ENCODE measurements at regions not wholly inside any gene's neighbourhood (a gene's known extent, or its start where the extent isn't known, plus 50 kb on each side); places are given as distances from the start of the nearest gene placed in this dataset.

- no peak for DNase-seq
- intact Hi-C loops (cut with DNase I; ENCODE audit: low total_unique reads) = loop anchor here (5.0 kb wide), 1 partner anchor 117 kb away; no protein-coding TSS in a partner anchor
- TF ChIP-seq EP300 (IDR thresholded peaks at IDR 0.05) (no peak), POLR2AphosphoS5 (IDR thresholded peaks at IDR 0.05) (no peak), POLR2A (IDR thresholded peaks at IDR 0.05) (no peak), CTCF (IDR thresholded peaks at IDR 0.05) (no peak)
- Histone ChIP-seq H3K4me1 (peaks cover 0 to 6% (median 0%) of the 10 kb centered on the region in 4 donors), H3K36me3 (no peaks in the 10 kb centered on the region), H3K9me3 (no peaks in the 10 kb centered on the region), H3K27ac (no peak overlapping the region), H3K4me3 (no peak overlapping the region), H3K27me3 (peaks cover 0 to 18% (median 0%) of the 10 kb centered on the region in 3 donors)
- WGBS, 5 donors = 76 to 89% (median 81%) methylated on average over 4 to 6 of the region's 6 CpGs
Observed at GRCh38 chr1:53394306-53394705, 64.9 kb upstream of the DMRTB1 start.

- WGBS, 5 donors = 63 to 74% (median 66%) methylated on average over 8 to 10 of the region's 10 CpGs
- Histone ChIP-seq H3K4me1 (peaks cover 0 to 6% (median 0%) of the 10 kb centered on the region in 4 donors), H3K4me3 (no peak overlapping the region), H3K9me3 (no peaks in the 10 kb centered on the region), H3K36me3 (no peaks in the 10 kb centered on the region), H3K27me3 (peaks cover 0 to 20% (median 0%) of the 10 kb centered on the region in 3 donors), H3K27ac (no peak overlapping the region)
- TF ChIP-seq POLR2AphosphoS5 (IDR thresholded peaks at IDR 0.05) (no peak), CTCF (IDR thresholded peaks at IDR 0.05) (no peak), POLR2A (IDR thresholded peaks at IDR 0.05) (no peak), EP300 (IDR thresholded peaks at IDR 0.05) (no peak)
- no peak for DNase-seq
- intact Hi-C loops (cut with DNase I; ENCODE audit: low total_unique reads) = no loop called here
Observed at GRCh38 chr1:53395671-53396215, 63.5 kb upstream of the DMRTB1 start.

DNA sequence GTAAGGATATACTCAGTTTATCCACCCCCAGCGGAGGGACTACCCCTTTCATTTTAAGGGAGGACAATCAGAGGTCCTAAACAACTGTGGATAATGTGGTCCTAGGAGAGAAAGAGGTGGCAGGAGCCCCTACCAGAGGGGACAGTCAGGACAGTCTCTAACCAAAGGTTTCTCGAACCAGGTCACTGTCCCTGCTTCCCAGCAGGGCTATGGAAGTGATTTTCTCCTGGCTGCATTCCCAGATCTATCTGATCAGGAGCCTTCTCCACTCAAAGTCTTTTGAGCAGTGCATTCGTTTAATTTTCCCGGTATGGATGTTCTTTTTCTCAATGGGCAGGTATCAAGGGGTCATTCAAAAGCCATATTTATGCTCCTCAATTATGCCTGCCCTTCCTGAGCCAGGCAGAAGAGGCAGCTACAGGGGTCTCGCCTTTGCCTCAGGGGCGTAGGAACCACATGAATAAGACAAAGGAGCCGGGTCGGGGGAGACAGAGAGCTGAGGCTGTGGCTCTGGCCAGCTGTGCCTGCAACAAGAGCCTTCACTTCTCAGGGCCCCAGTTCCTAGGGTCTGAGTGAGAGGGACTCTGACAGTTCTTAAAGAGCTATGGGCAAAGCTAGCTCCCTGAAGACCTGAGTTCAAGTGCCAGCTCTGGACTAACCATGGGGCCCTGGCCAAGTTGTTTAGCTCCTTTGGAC lies 62.5 kb upstream of the DMRTB1 start:
- Histone ChIP-seq H3K4me3 (no peak overlapping the region), H3K27me3 (peaks cover 0 to 24% (median 0%) of the 10 kb centered on the region in 3 donors), H3K4me1 (peaks cover 0 to 6% (median 0%) of the 10 kb centered on the region in 4 donors), H3K36me3 (no peaks in the 10 kb centered on the region), H3K27ac (no peak overlapping the region), H3K9me3 (no peaks in the 10 kb centered on the region)
- TF ChIP-seq CTCF (IDR thresholded peaks at IDR 0.05) = no peak
- no peak for TF ChIP-seq POLR2A (IDR thresholded peaks at IDR 0.05)
- no peak for TF ChIP-seq EP300 (IDR thresholded peaks at IDR 0.05)
- TF ChIP-seq POLR2AphosphoS5 (IDR thresholded peaks at IDR 0.05) = no peak
- intact Hi-C loops (cut with DNase I; ENCODE audit: low total_unique reads) = no loop called here
- WGBS, 5 donors = 64 to 76% (median 68%) methylated on average over 8 of the region's 8 CpGs
- DNase-seq = no peak

GRCh38 chr1:53398091-53398490 lies 61.1 kb upstream of the DMRTB1 start:
- TF ChIP-seq CTCF (IDR thresholded peaks at IDR 0.05) = no peak
- no peak for TF ChIP-seq EP300 (IDR thresholded peaks at IDR 0.05)
- no peak for TF ChIP-seq POLR2AphosphoS5 (IDR thresholded peaks at IDR 0.05)
- TF ChIP-seq POLR2A (IDR thresholded peaks at IDR 0.05) = no peak
- intact Hi-C loops (cut with DNase I; ENCODE audit: low total_unique reads) = no loop called here
- WGBS, 5 donors = 58 to 80% (median 72%) methylated on average over 4 of the region's 4 CpGs

More at GRCh38 chr1:53398091-53398490, 61.1 kb upstream of the DMRTB1 start:
- Histone ChIP-seq H3K27ac (no peak overlapping the region), H3K4me1 (peaks cover 0 to 4% (median 0%) of the 10 kb centered on the region in 4 donors), H3K9me3 (no peaks in the 10 kb centered on the region), H3K4me3 (no peak overlapping the region), H3K27me3 (peaks cover 0 to 33% (median 0%) of the 10 kb centered on the region in 3 donors), H3K36me3 (no peaks in the 10 kb centered on the region)
- DNase-seq = no peak
